GM20000 (cell line): ENCODE measurements at regions not wholly inside any gene's neighbourhood (a gene's known extent, or its start where the extent isn't known, plus 50 kb on each side); places are given as distances from the start of the nearest gene placed in this dataset.
"Not testable (repeated sequence)": the region's sequence is repeated elsewhere in the genome, so short reads cannot be mapped to it uniquely, and the experiment has no call there.

ENCODE experiments used
- DNase-seq: peaks from one replicate; pipeline ENCODE4 v3.0.0; 2012; ENCODE audit warnings: low spot score
- CTCF ChIP-seq: IDR thresholded peaks from 2 replicates; pipeline ENCODE4 v1.5.1; 2012; ENCODE audit warnings: mild to moderate bottlenecking, control low read depth; ENCODE audit errors: extremely low read depth, missing control alignments

GRCh38 chr15:94858920-94859319, 627.6 kb downstream of the MCTP2 start:
- no peak for TF ChIP-seq CTCF
- DNase-seq = no peak

- TF ChIP-seq CTCF = no peak
- no peak for DNase-seq
Measured at GRCh38 chr15:94864600-94864999, 633.2 kb downstream of the MCTP2 start.

- DNase-seq = not testable (repeated sequence)
Measured at GRCh38 chr15:94868265-94868664, 636.9 kb downstream of the MCTP2 start.

- no peak for DNase-seq
Measured at GRCh38 chr15:94875550-94875949, 644.2 kb downstream of the MCTP2 start.

GRCh38 chr15:94877833-94878232, 646.5 kb downstream of the MCTP2 start:
- no peak for TF ChIP-seq CTCF
- DNase-seq = no peak

More at GRCh38 chr15:94875550-94875949, 644.2 kb downstream of the MCTP2 start:
- TF ChIP-seq CTCF = no peak

- DNase-seq = no peak
- TF ChIP-seq CTCF = no peak
Measured at GRCh38 chr15:94882071-94882712, 650.8 kb downstream of the MCTP2 start.

GRCh38 chr15:94887391-94887790, 656.0 kb downstream of the MCTP2 start:
- no peak for DNase-seq
- TF ChIP-seq CTCF = no peak

- no peak for TF ChIP-seq CTCF
- DNase-seq = no peak
Measured at GRCh38 chr15:94889153-94889552, 657.8 kb downstream of the MCTP2 start.
